ENCODE measurements at regions not wholly inside any gene's neighbourhood (a gene's known extent, or its start where the extent isn't known, plus 50 kb on each side); places are given as distances from the start of the nearest gene placed in this dataset.

GRCh38 chr3:178485756-178486155, 50.5 kb upstream of the KCNMB2 start:
- DNase-seq, result no peak
- H3K27ac ChIP-seq, result no peak overlapping the region
- intact Hi-C loops (cut with DNase I; ENCODE audit: low total_unique reads), result no loop called here
- H3K9me3 ChIP-seq, result no peaks in the 10 kb centered on the region
- no peaks in the 10 kb centered on the region for H3K36me3 ChIP-seq
- TF ChIP-seq, protein P1, sequence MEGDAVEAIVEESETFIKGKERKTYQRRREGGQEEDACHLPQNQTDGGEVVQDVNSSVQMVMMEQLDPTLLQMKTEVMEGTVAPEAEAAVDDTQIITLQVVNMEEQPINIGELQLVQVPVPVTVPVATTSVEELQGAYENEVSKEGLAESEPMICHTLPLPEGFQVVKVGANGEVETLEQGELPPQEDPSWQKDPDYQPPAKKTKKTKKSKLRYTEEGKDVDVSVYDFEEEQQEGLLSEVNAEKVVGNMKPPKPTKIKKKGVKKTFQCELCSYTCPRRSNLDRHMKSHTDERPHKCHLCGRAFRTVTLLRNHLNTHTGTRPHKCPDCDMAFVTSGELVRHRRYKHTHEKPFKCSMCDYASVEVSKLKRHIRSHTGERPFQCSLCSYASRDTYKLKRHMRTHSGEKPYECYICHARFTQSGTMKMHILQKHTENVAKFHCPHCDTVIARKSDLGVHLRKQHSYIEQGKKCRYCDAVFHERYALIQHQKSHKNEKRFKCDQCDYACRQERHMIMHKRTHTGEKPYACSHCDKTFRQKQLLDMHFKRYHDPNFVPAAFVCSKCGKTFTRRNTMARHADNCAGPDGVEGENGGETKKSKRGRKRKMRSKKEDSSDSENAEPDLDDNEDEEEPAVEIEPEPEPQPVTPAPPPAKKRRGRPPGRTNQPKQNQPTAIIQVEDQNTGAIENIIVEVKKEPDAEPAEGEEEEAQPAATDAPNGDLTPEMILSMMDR (IDR thresholded peaks at IDR 0.05 in 4 of 5, conservative IDR thresholded peaks at IDR 0.05 in 1 of 5), result no peak
- TF ChIP-seq POLR2A (IDR thresholded peaks at IDR 0.05), result no peak
- in situ Hi-C loops (cut with MboI; ENCODE audit: low sequenced_read_pairs in 4 of 4), result no loop called here
- ATAC-seq, result no peak
- no peak overlapping the region for H3K4me3 ChIP-seq
- H3K27me3 ChIP-seq, result no peaks in the 10 kb centered on the region
- H3K4me1 ChIP-seq, result peaks cover 0 to 4% of the 10 kb centered on the region in 2 donors
